ENCODE measurements at regions not wholly inside any gene's neighbourhood (a gene's known extent, or its start where the extent isn't known, plus 50 kb on each side); places are given as distances from the start of the nearest gene placed in this dataset.
"Not testable (repeated sequence)": the region's sequence is repeated elsewhere in the genome, so short reads cannot be mapped to it uniquely, and the experiment has no call there.

DNA sequence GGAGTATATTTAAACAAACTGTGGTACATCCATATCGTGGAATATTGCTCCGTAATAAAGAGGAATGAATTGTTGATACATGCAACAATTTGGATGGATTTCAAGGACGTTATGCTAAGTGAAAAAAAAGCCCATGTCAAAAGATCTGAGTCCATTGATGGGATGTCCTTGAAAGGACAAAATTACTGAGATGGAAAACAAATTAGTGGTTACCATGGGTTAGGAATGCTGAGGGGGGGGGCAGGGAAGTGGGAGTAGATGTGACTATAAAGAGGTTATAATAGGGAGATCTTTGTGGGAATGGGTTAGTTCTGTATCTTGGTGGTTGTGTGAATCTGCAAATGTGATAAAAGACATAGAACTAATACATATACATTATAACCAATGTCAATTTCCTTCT, 409.3 kb downstream of the SRGAP2C start:
- Histone ChIP-seq H3K79me2 (ENCODE audit: control insufficient read depth, insufficient read depth, low read length, poor library complexity) (no peaks in the 10 kb centered on the region), H3K9me3 (ENCODE audit: insufficient read depth, low read depth, low read length) (no peaks in the 10 kb centered on the region), H3K4ac (ENCODE audit: low read depth, low read length) (no peak overlapping the region), H3K14ac (ENCODE audit: low read length) (no peak overlapping the region), H2BK5ac (ENCODE audit: low read depth, low read length, poor library complexity) (no peak overlapping the region), H2BK120ac (ENCODE audit: insufficient read depth, low read length, poor library complexity) (no peak overlapping the region), H3K27me3 (ENCODE audit: insufficient read depth, low read length) (no peaks in the 10 kb centered on the region), H3K4me3 (ENCODE audit: low read depth, low read length) (no peak overlapping the region), H2AK5ac (ENCODE audit: low read length) (no peak overlapping the region), H2BK12ac (ENCODE audit: low read length) (no peak overlapping the region), H3K4me2 (ENCODE audit: low read length) (no peak overlapping the region), H3K23ac (ENCODE audit: low read length) (no peak overlapping the region), H3K79me1 (ENCODE audit: low read length) (no peaks in the 10 kb centered on the region), H4K8ac (ENCODE audit: low read depth, low read length) (no peak overlapping the region), H2AFZ (ENCODE audit: insufficient read depth, low read length, poor library complexity) (no peak overlapping the region), H4K12ac (ENCODE audit: low read depth, low read length) (no peak overlapping the region), H3K18ac (ENCODE audit: low read length) (no peak overlapping the region), H3K9ac (ENCODE audit: low read length) (no peak overlapping the region), H3K36me3 (ENCODE audit: control insufficient read depth in 1 of 2, insufficient read depth in 2 of 2, low read length in 2 of 2) (no peaks in the 10 kb centered on the region), H4K91ac (ENCODE audit: low read depth, low read length) (no peak overlapping the region), H3K27ac (ENCODE audit: low read depth, low read length) (no peak overlapping the region), H3K4me1 (ENCODE audit: control insufficient read depth in 1 of 2, insufficient read depth in 2 of 2, low read length in 2 of 2) (no peaks in the 10 kb centered on the region)
- no peak for DNase-seq
- no CpG with 5 or more reads among the region's 3 CpGs for WGBS (ENCODE audit: extremely low coverage, insufficient coverage, insufficient read length)

DNA sequence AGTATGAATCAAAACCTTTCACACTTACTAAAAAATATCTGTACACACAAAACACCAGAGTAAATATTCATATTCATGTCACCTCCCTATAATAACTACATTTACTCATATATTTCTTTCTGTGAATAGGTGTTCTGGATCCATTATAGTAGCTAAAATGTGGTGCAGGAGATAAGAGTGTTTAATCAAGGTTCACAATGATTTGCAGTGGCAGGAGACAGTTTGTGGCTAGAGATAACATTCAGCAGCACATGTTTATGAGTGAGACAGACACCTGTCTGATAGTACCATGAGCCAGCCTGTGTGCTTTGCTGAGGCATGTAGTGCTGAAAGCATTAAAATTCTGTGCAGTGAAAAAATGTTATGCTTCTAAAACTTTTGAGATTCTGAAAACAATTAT, 410.3 kb downstream of the SRGAP2C start:
- Histone ChIP-seq H3K36me3 (ENCODE audit: control insufficient read depth in 1 of 2, insufficient read depth in 2 of 2, low read length in 2 of 2) (no peaks in the 10 kb centered on the region), H2BK120ac (ENCODE audit: insufficient read depth, low read length, poor library complexity) (no peak overlapping the region), H4K91ac (ENCODE audit: low read depth, low read length) (no peak overlapping the region), H3K14ac (ENCODE audit: low read length) (no peak overlapping the region), H3K27ac (ENCODE audit: low read depth, low read length) (no peak overlapping the region), H3K27me3 (ENCODE audit: insufficient read depth, low read length) (no peaks in the 10 kb centered on the region), H2AFZ (ENCODE audit: insufficient read depth, low read length, poor library complexity) (no peak overlapping the region), H2BK5ac (ENCODE audit: low read depth, low read length, poor library complexity) (no peak overlapping the region), H3K4me2 (ENCODE audit: low read length) (no peak overlapping the region), H3K9me3 (ENCODE audit: insufficient read depth, low read depth, low read length) (no peaks in the 10 kb centered on the region), H4K12ac (ENCODE audit: low read depth, low read length) (no peak overlapping the region), H3K18ac (ENCODE audit: low read length) (no peak overlapping the region), H2BK12ac (ENCODE audit: low read length) (no peak overlapping the region), H3K4ac (ENCODE audit: low read depth, low read length) (no peak overlapping the region), H2AK5ac (ENCODE audit: low read length) (no peak overlapping the region), H3K9ac (ENCODE audit: low read length) (no peak overlapping the region), H3K79me1 (ENCODE audit: low read length) (no peaks in the 10 kb centered on the region), H3K79me2 (ENCODE audit: control insufficient read depth, insufficient read depth, low read length, poor library complexity) (no peaks in the 10 kb centered on the region), H3K4me3 (ENCODE audit: low read depth, low read length) (no peak overlapping the region), H4K8ac (ENCODE audit: low read depth, low read length) (no peak overlapping the region), H3K4me1 (ENCODE audit: control insufficient read depth in 1 of 2, insufficient read depth in 2 of 2, low read length in 2 of 2) (no peaks in the 10 kb centered on the region), H3K23ac (ENCODE audit: low read length) (no peak overlapping the region)
- no peak for DNase-seq

- DNase-seq; H3K79me2 ChIP-seq (ENCODE audit: control insufficient read depth, insufficient read depth, low read length, poor library complexity); H3K9ac ChIP-seq (ENCODE audit: low read length); H3K4ac ChIP-seq (ENCODE audit: low read depth, low read length); H3K23ac ChIP-seq (ENCODE audit: low read length); H4K8ac ChIP-seq (ENCODE audit: low read depth, low read length); H4K91ac ChIP-seq (ENCODE audit: low read depth, low read length); H3K79me1 ChIP-seq (ENCODE audit: low read length); H3K36me3 ChIP-seq (ENCODE audit: control insufficient read depth in 1 of 2, insufficient read depth in 2 of 2, low read length in 2 of 2); H2BK12ac ChIP-seq (ENCODE audit: low read length); H3K27me3 ChIP-seq (ENCODE audit: insufficient read depth, low read length); H2AK5ac ChIP-seq (ENCODE audit: low read length); H3K4me2 ChIP-seq (ENCODE audit: low read length); H2AFZ ChIP-seq (ENCODE audit: insufficient read depth, low read length, poor library complexity); H3K4me3 ChIP-seq (ENCODE audit: low read depth, low read length); H3K9me3 ChIP-seq (ENCODE audit: insufficient read depth, low read depth, low read length); H3K18ac ChIP-seq (ENCODE audit: low read length); H4K12ac ChIP-seq (ENCODE audit: low read depth, low read length); H3K4me1 ChIP-seq (ENCODE audit: control insufficient read depth in 1 of 2, insufficient read depth in 2 of 2, low read length in 2 of 2); H3K14ac ChIP-seq (ENCODE audit: low read length); H2BK5ac ChIP-seq (ENCODE audit: low read depth, low read length, poor library complexity); H3K27ac ChIP-seq (ENCODE audit: low read depth, low read length); H2BK120ac ChIP-seq (ENCODE audit: insufficient read depth, low read length, poor library complexity): not testable (repeated sequence)
- WGBS (ENCODE audit: extremely low coverage, insufficient coverage, insufficient read length), result no CpG with 5 or more reads among the region's 3 CpGs
These were observed 420.2 kb downstream of the SRGAP2C start for GRCh38 chr1:121604843-121605444.

GRCh38 chr1:121607499-121607898, 422.7 kb downstream of the SRGAP2C start:
- not testable (repeated sequence) for H3K4me1 ChIP-seq (ENCODE audit: control insufficient read depth in 1 of 2, insufficient read depth in 2 of 2, low read length in 2 of 2); H3K23ac ChIP-seq (ENCODE audit: low read length); H4K8ac ChIP-seq (ENCODE audit: low read depth, low read length); H3K4ac ChIP-seq (ENCODE audit: low read depth, low read length); H3K79me1 ChIP-seq (ENCODE audit: low read length); H3K79me2 ChIP-seq (ENCODE audit: control insufficient read depth, insufficient read depth, low read length, poor library complexity); H2BK5ac ChIP-seq (ENCODE audit: low read depth, low read length, poor library complexity); H3K18ac ChIP-seq (ENCODE audit: low read length); H3K27me3 ChIP-seq (ENCODE audit: insufficient read depth, low read length); H3K14ac ChIP-seq (ENCODE audit: low read length); H3K27ac ChIP-seq (ENCODE audit: low read depth, low read length); H3K36me3 ChIP-seq (ENCODE audit: control insufficient read depth in 1 of 2, insufficient read depth in 2 of 2, low read length in 2 of 2); H3K9me3 ChIP-seq (ENCODE audit: insufficient read depth, low read depth, low read length); H3K9ac ChIP-seq (ENCODE audit: low read length); H4K12ac ChIP-seq (ENCODE audit: low read depth, low read length); H3K4me3 ChIP-seq (ENCODE audit: low read depth, low read length); H2BK120ac ChIP-seq (ENCODE audit: insufficient read depth, low read length, poor library complexity); H2BK12ac ChIP-seq (ENCODE audit: low read length); H4K91ac ChIP-seq (ENCODE audit: low read depth, low read length); H2AK5ac ChIP-seq (ENCODE audit: low read length); H2AFZ ChIP-seq (ENCODE audit: insufficient read depth, low read length, poor library complexity); DNase-seq; H3K4me2 ChIP-seq (ENCODE audit: low read length)
- WGBS (ENCODE audit: extremely low coverage, insufficient coverage, insufficient read length), result no CpG with 5 or more reads among the region's 2 CpGs

All from trophoblast cell (in vitro differentiated cells and primary cell).